GM10248 (cell line): ENCODE measurements at regions not wholly inside any gene's neighbourhood (a gene's known extent, or its start where the extent isn't known, plus 50 kb on each side); places are given as distances from the start of the nearest gene placed in this dataset.

ENCODE experiments used
- CTCF ChIA-PET: fragments of 300-600 bp; sonication (Branson Sonifier 250); formaldehyde crosslinking; extraction: SDS; loops from one replicate; lab custom pipeline; 2021; ENCODE audit warnings: antibody characterized with exemption; lab: Yijun Ruan, JAX
- POLR2A ChIA-PET: fragments of 350-650 bp; sonication (Branson Sonifier 250); formaldehyde crosslinking; extraction: SDS; loops from one replicate; lab custom pipeline; 2020; ENCODE audit warnings: antibody characterized with exemption; lab: Yijun Ruan, JAX
- DNase-seq: peaks from one replicate; pipeline ENCODE4 v3.0.0; 2012; ENCODE audit errors: extremely low spot score
- CTCF ChIP-seq: IDR thresholded peaks from 2 replicates; pipeline ENCODE4 v1.5.1; 2012; ENCODE audit warnings: mild to moderate bottlenecking, low read depth; ENCODE audit errors: extremely low read depth, missing control alignments, control extremely low read depth

DNA sequence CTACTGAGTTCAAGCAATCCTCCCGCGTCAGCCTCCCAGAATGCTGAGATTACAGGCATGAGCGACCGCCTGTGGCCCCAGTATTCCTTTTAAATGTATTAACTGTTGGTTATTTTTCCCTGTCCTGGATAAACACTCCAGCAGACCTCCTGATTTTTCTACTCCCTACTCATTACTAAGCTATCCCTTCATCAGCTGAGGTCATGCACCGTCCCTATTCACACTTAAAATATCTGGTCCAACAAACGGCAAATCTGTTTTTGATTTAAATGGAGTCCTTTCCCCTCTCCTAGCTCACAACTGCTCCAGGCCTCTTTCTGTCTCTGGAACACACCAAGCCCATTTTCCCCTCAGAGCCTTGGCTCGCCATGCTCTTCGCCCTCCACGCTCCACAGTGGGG lies 1003.3 kb upstream of the TMEM132C start:
- TF ChIP-seq CTCF: no peak

GRCh38 chr12:127267128-127267527 lies 999.8 kb upstream of the TMEM132C start:
- ChIA-PET CTCF (interaction anchor here (0.8 kb wide), 1 partner anchor 16 kb away, joined by 3 read pairs; no protein-coding TSS in a partner anchor), POLR2A (no interaction called here)

More for the DNA sequence above, 1003.3 kb upstream of the TMEM132C start:
- DNase-seq: no peak
- CTCF ChIA-PET: interaction anchor here (0.8 to 1.4 kb wide), 3 partner anchors 9 to 21 kb away, joined by 3 read pairs; no protein-coding TSS in a partner anchor
- POLR2A ChIA-PET: no interaction called here

GRCh38 chr12:127268213-127268612 lies 998.8 kb upstream of the TMEM132C start:
- no peak for TF ChIP-seq CTCF
- DNase-seq: no peak
- CTCF ChIA-PET: no interaction called here
- POLR2A ChIA-PET: no interaction called here

More at GRCh38 chr12:127267128-127267527, 999.8 kb upstream of the TMEM132C start:
- TF ChIP-seq CTCF: no peak
- no peak for DNase-seq

DNA sequence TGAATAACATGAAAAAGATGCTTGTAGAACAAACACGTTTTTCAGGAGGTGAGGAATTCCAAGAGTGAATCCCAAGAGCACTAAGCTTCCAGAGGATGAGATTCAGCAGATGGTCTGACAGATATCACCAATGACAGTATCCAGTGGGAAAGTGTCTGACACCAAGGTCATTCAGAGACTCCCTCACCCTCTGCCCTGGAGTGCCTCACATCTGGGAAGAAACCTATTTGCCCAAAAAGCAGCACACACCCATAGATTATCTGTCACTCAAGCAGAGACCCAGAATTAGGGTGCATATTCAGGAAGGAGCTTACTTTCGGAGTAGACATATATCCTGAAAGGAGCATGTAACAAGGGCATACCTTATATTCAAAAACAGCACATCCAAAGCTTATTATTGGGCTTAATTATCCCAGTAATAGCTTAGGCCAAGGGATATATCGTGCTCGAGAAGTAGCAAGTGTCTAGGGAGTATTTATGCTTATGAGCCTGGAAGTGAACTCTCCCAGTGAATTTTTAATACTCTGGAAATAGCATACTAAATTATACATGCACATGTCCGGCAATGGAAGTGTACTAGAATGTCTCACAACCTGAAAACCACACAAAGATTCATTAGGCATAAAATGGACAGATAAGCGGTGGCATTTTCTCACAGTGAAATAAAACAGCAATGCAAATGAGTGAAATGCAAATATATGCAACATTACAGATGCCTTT lies 998.1 kb upstream of the TMEM132C start:
- no peak for DNase-seq
- no peak for TF ChIP-seq CTCF
- POLR2A ChIA-PET: no interaction called here
- CTCF ChIA-PET: no interaction called here

GRCh38 chr12:127270193-127270592 lies 996.8 kb upstream of the TMEM132C start:
- no peak for TF ChIP-seq CTCF
- POLR2A ChIA-PET: no interaction called here
- DNase-seq: no peak
- CTCF ChIA-PET: no interaction called here

DNA sequence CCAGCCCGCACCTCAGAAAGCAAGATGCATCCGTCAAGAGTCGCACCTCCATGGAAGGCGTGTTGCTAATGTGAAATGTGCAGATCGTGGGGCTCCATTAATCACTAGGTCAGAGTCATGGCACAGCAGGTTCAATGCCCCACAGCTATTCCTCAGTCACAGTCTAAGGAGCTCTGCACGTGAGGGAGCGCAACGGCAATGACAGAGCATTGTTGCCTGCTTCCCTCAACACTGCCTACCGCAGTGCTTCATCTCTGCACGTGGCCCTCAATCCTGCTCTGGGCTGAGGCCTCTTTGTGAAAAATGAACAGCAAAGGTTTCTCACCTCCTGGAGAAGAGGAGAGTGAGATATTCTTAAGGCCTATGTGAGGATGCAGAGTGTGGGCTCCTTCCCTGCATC lies 995.2 kb upstream of the TMEM132C start:
- TF ChIP-seq CTCF: no peak
- ChIA-PET POLR2A (no interaction called here), CTCF (no interaction called here)
- DNase-seq: no peak
